SK-N-MC (cell line): ENCODE measurements at regions not wholly inside any gene's neighbourhood (a gene's known extent, or its start where the extent isn't known, plus 50 kb on each side); places are given as distances from the start of the nearest gene placed in this dataset.

Source experiments
- EZH2 ChIP-seq: fragments of 200-600 bp; sonication (generic); IDR thresholded peaks from one replicate; pipeline ENCODE4 v1.6.1; 2017; ENCODE audit warnings: antibody characterized with exemption
- FOXP2 ChIP-seq: optimal IDR thresholded peaks from 2 replicates; pipeline ENCODE3; 2011; ENCODE audit warnings: mild to moderate bottlenecking, moderate library complexity; ENCODE audit not compliant: insufficient read depth; ENCODE audit errors: extremely low read length, control extremely low read depth
- POLR2AphosphoS5 ChIP-seq: IDR thresholded peaks from 2 replicates; pipeline ENCODE4 v1.6.1; 2012; ENCODE audit warnings: mild to moderate bottlenecking, low read depth, low read length, borderline replicate concordance

DNA sequence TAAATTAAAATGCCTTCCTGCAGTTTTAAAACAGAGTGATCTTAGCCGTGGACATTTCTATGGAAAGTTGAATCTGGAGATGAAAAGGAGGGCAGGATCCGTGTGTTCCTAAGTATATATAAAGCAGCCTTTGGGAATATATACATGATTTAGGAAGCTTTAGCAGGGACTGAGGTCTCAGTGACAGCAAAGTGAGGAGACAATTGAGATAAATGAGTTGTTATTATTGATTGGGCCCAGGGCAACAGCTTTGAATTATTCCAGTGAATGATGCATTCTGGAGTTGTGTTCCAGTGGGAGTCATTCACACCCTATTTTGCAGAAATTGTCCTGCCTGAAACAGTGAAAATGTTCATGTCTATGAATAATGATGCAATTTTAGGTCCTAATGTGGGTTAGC is 281.4 kb downstream of the BCHE start:
- TF ChIP-seq POLR2AphosphoS5: no peak
- TF ChIP-seq EZH2: no peak
- no peak for TF ChIP-seq FOXP2
